ENCODE measurements at regions not wholly inside any gene's neighbourhood (a gene's known extent, or its start where the extent isn't known, plus 50 kb on each side); places are given as distances from the start of the nearest gene placed in this dataset.

GRCh38 chr5:61704289-61704688 is 372.2 kb downstream of the ZSWIM6 start:
- no peak overlapping the region for H3K9ac ChIP-seq (ENCODE audit: low read depth, low read length)
- H3K4me1 ChIP-seq (ENCODE audit: insufficient read depth, low read length), result no peaks in the 10 kb centered on the region
- H3K9me3 ChIP-seq (ENCODE audit: control insufficient read depth, insufficient read depth, low read length), result no peaks in the 10 kb centered on the region
- no peaks in the 10 kb centered on the region for H3K36me3 ChIP-seq (ENCODE audit: insufficient read depth, low read length)

- Histone ChIP-seq H3K36me3 (ENCODE audit: insufficient read depth, low read length) (no peaks in the 10 kb centered on the region), H3K4me1 (ENCODE audit: insufficient read depth, low read length) (no peaks in the 10 kb centered on the region), H3K9me3 (ENCODE audit: control insufficient read depth, insufficient read depth, low read length) (no peaks in the 10 kb centered on the region), H3K9ac (ENCODE audit: low read depth, low read length) (no peak overlapping the region)
Observed at GRCh38 chr5:61706751-61707150, 374.7 kb downstream of the ZSWIM6 start.

- Histone ChIP-seq H3K9me3 (ENCODE audit: control insufficient read depth, insufficient read depth, low read length) (no peaks in the 10 kb centered on the region), H3K36me3 (ENCODE audit: insufficient read depth, low read length) (no peaks in the 10 kb centered on the region), H3K9ac (ENCODE audit: low read depth, low read length) (no peak overlapping the region), H3K4me1 (ENCODE audit: insufficient read depth, low read length) (peaks cover 5% of the 10 kb centered on the region; the same call in 1 of the 2 replicates)
Observed at GRCh38 chr5:61719124-61719523, 387.1 kb downstream of the ZSWIM6 start.

GRCh38 chr5:61720829-61721228 is 388.8 kb downstream of the ZSWIM6 start:
- Histone ChIP-seq H3K36me3 (ENCODE audit: insufficient read depth, low read length) (no peaks in the 10 kb centered on the region), H3K9me3 (ENCODE audit: control insufficient read depth, insufficient read depth, low read length) (no peaks in the 10 kb centered on the region), H3K4me1 (ENCODE audit: insufficient read depth, low read length) (peaks cover 5% of the 10 kb centered on the region; the same call in 1 of the 2 replicates), H3K9ac (ENCODE audit: low read depth, low read length) (no peak overlapping the region)

GRCh38 chr5:61724102-61724501 is 392.0 kb downstream of the ZSWIM6 start:
- Histone ChIP-seq H3K9me3 (ENCODE audit: control insufficient read depth, insufficient read depth, low read length) (no peaks in the 10 kb centered on the region), H3K4me1 (ENCODE audit: insufficient read depth, low read length) (no peaks in the 10 kb centered on the region), H3K9ac (ENCODE audit: low read depth, low read length) (no peak overlapping the region), H3K36me3 (ENCODE audit: insufficient read depth, low read length) (no peaks in the 10 kb centered on the region)

GRCh38 chr5:61728287-61728686 is 396.2 kb downstream of the ZSWIM6 start:
- no peaks in the 10 kb centered on the region for H3K36me3 ChIP-seq (ENCODE audit: insufficient read depth, low read length)
- H3K9me3 ChIP-seq (ENCODE audit: control insufficient read depth, insufficient read depth, low read length), result no peaks in the 10 kb centered on the region
- H3K4me1 ChIP-seq (ENCODE audit: insufficient read depth, low read length), result peaks cover 8% of the 10 kb centered on the region; the same call in 1 of the 2 replicates
- H3K9ac ChIP-seq (ENCODE audit: low read depth, low read length), result no peak overlapping the region

GRCh38 chr5:61730866-61731265 is 398.8 kb downstream of the ZSWIM6 start:
- peaks cover 8% of the 10 kb centered on the region; the same call in 1 of the 2 replicates for H3K4me1 ChIP-seq (ENCODE audit: insufficient read depth, low read length)
- no peaks in the 10 kb centered on the region for H3K9me3 ChIP-seq (ENCODE audit: control insufficient read depth, insufficient read depth, low read length)
- H3K36me3 ChIP-seq (ENCODE audit: insufficient read depth, low read length), result no peaks in the 10 kb centered on the region
- no peak overlapping the region for H3K9ac ChIP-seq (ENCODE audit: low read depth, low read length)

GRCh38 chr5:61731267-61731945 is 399.3 kb downstream of the ZSWIM6 start:
- H3K9ac ChIP-seq (ENCODE audit: low read depth, low read length), result no peak overlapping the region
- no peaks in the 10 kb centered on the region for H3K9me3 ChIP-seq (ENCODE audit: control insufficient read depth, insufficient read depth, low read length)
- peaks cover 8% of the 10 kb centered on the region; the same call in 1 of the 2 replicates for H3K4me1 ChIP-seq (ENCODE audit: insufficient read depth, low read length)
- no peaks in the 10 kb centered on the region for H3K36me3 ChIP-seq (ENCODE audit: insufficient read depth, low read length)

- no peaks in the 10 kb centered on the region for H3K9me3 ChIP-seq (ENCODE audit: control insufficient read depth, insufficient read depth, low read length)
- peaks cover 8% of the 10 kb centered on the region; the same call in 1 of the 2 replicates for H3K4me1 ChIP-seq (ENCODE audit: insufficient read depth, low read length)
- no peaks in the 10 kb centered on the region for H3K36me3 ChIP-seq (ENCODE audit: insufficient read depth, low read length)
- H3K9ac ChIP-seq (ENCODE audit: low read depth, low read length), result peak overlapping the region; percentile 24; the same call in 1 of the 2 replicates
Observed at GRCh38 chr5:61731946-61732314, 399.9 kb downstream of the ZSWIM6 start.

GRCh38 chr5:61732369-61732768 is 400.3 kb downstream of the ZSWIM6 start:
- Histone ChIP-seq H3K36me3 (ENCODE audit: insufficient read depth, low read length) (no peaks in the 10 kb centered on the region), H3K4me1 (ENCODE audit: insufficient read depth, low read length) (peaks cover 11% of the 10 kb centered on the region; the same call in 1 of the 2 replicates), H3K9me3 (ENCODE audit: control insufficient read depth, insufficient read depth, low read length) (no peaks in the 10 kb centered on the region), H3K9ac (ENCODE audit: low read depth, low read length) (peak overlapping the region; percentile 24; the same call in 1 of the 2 replicates)

- peak overlapping the region; percentile 24; the same call in 1 of the 2 replicates for H3K9ac ChIP-seq (ENCODE audit: low read depth, low read length)
- H3K36me3 ChIP-seq (ENCODE audit: insufficient read depth, low read length), result no peaks in the 10 kb centered on the region
- H3K4me1 ChIP-seq (ENCODE audit: insufficient read depth, low read length), result peaks cover 11% of the 10 kb centered on the region; the same call in 1 of the 2 replicates
- no peaks in the 10 kb centered on the region for H3K9me3 ChIP-seq (ENCODE audit: control insufficient read depth, insufficient read depth, low read length)
Observed at GRCh38 chr5:61732796-61733195, 400.7 kb downstream of the ZSWIM6 start.

GRCh38 chr5:61734001-61734400 is 401.9 kb downstream of the ZSWIM6 start:
- Histone ChIP-seq H3K36me3 (ENCODE audit: insufficient read depth, low read length) (no peaks in the 10 kb centered on the region), H3K4me1 (ENCODE audit: insufficient read depth, low read length) (peaks cover 11% of the 10 kb centered on the region; the same call in 1 of the 2 replicates), H3K9me3 (ENCODE audit: control insufficient read depth, insufficient read depth, low read length) (no peaks in the 10 kb centered on the region), H3K9ac (ENCODE audit: low read depth, low read length) (no peak overlapping the region)

- peaks cover 11% of the 10 kb centered on the region; the same call in 1 of the 2 replicates for H3K4me1 ChIP-seq (ENCODE audit: insufficient read depth, low read length)
- no peaks in the 10 kb centered on the region for H3K36me3 ChIP-seq (ENCODE audit: insufficient read depth, low read length)
Observed at GRCh38 chr5:61734966-61735365, 402.9 kb downstream of the ZSWIM6 start.

GRCh38 chr5:61735531-61735930 is 403.5 kb downstream of the ZSWIM6 start:
- Histone ChIP-seq H3K9ac (ENCODE audit: low read depth, low read length) (no peak overlapping the region), H3K9me3 (ENCODE audit: control insufficient read depth, insufficient read depth, low read length) (no peaks in the 10 kb centered on the region), H3K36me3 (ENCODE audit: insufficient read depth, low read length) (no peaks in the 10 kb centered on the region), H3K4me1 (ENCODE audit: insufficient read depth, low read length) (peaks cover 11% of the 10 kb centered on the region; the same call in 1 of the 2 replicates)

More at GRCh38 chr5:61734966-61735365, 402.9 kb downstream of the ZSWIM6 start:
- H3K9me3 ChIP-seq (ENCODE audit: control insufficient read depth, insufficient read depth, low read length), result no peaks in the 10 kb centered on the region
- no peak overlapping the region for H3K9ac ChIP-seq (ENCODE audit: low read depth, low read length)

- Histone ChIP-seq H3K36me3 (ENCODE audit: insufficient read depth, low read length) (no peaks in the 10 kb centered on the region), H3K9me3 (ENCODE audit: control insufficient read depth, insufficient read depth, low read length) (no peaks in the 10 kb centered on the region), H3K4me1 (ENCODE audit: insufficient read depth, low read length) (peaks cover 8% of the 10 kb centered on the region; the same call in 1 of the 2 replicates), H3K9ac (ENCODE audit: low read depth, low read length) (no peak overlapping the region)
Observed at GRCh38 chr5:61735995-61736394, 403.9 kb downstream of the ZSWIM6 start.
